ENCODE measurements at regions not wholly inside any gene's neighbourhood (a gene's known extent, or its start where the extent isn't known, plus 50 kb on each side); places are given as distances from the start of the nearest gene placed in this dataset.

DNA sequence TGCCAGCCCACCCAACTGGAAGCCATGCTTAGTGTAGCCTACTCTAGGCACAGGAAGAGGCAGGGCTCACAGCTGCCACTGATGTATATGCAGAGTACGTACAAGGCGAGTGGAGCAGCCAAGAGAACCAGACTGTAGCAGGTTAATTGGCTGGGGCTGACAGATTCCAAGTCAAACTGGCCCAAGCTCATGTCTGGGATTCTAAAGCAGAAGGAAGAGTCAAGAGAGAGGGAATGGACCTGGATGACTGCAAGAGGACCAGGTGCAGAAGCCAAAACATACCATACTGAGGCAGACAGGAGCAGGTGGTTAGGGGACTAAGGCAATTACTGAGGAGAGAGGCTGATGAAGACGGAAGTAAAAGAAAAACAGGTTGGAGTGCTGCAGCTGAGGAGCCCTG lies 51.3 kb upstream of the LRRN2 start:
- no peak overlapping the region for H3K4me3 Mint-ChIP-seq
- H3K27ac Mint-ChIP-seq: no peak overlapping the region

GRCh38 chr1:204738506-204738905 lies 53.0 kb upstream of the LRRN2 start:
- Mint-ChIP-seq H3K9me3 (peaks cover 12% of the 10 kb centered on the region), H3K27ac (no peak overlapping the region), H3K27me3 (peaks cover 22% of the 10 kb centered on the region), H3K4me1 (no peaks in the 10 kb centered on the region), H3K4me3 (no peak overlapping the region), H3K36me3 (peaks cover 5% of the 10 kb centered on the region)
- DNase-seq (ENCODE audit: low spot score in 2 of 2): no peak
- ATAC-seq (ENCODE audit: low read depth): no peak

More for the DNA sequence above, 51.3 kb upstream of the LRRN2 start:
- Mint-ChIP-seq H3K4me1 (no peaks in the 10 kb centered on the region), H3K36me3 (peaks cover 5% of the 10 kb centered on the region), H3K27me3 (peaks cover 21% of the 10 kb centered on the region), H3K9me3 (peaks cover 12% of the 10 kb centered on the region)
- ATAC-seq (ENCODE audit: low read depth): no peak
- DNase-seq (ENCODE audit: low spot score in 2 of 2): no peak

GRCh38 chr1:204740354-204740753 lies 54.8 kb upstream of the LRRN2 start:
- Mint-ChIP-seq H3K9me3 (peaks cover 12% of the 10 kb centered on the region), H3K4me3 (no peak overlapping the region), H3K27ac (no peak overlapping the region), H3K4me1 (no peaks in the 10 kb centered on the region), H3K27me3 (peaks cover 18% of the 10 kb centered on the region), H3K36me3 (peaks cover 5% of the 10 kb centered on the region)
- ATAC-seq (ENCODE audit: low read depth) (no peak), DNase-seq (ENCODE audit: low spot score in 2 of 2) (no peak)

GRCh38 chr1:204741440-204741839 lies 55.9 kb upstream of the LRRN2 start:
- no peak for DNase-seq (ENCODE audit: low spot score in 2 of 2)
- Mint-ChIP-seq H3K27me3 (peaks cover 18% of the 10 kb centered on the region), H3K27ac (no peak overlapping the region), H3K4me1 (no peaks in the 10 kb centered on the region), H3K4me3 (no peak overlapping the region), H3K36me3 (peaks cover 5% of the 10 kb centered on the region), H3K9me3 (peaks cover 12% of the 10 kb centered on the region)
- ATAC-seq (ENCODE audit: low read depth): no peak

DNA sequence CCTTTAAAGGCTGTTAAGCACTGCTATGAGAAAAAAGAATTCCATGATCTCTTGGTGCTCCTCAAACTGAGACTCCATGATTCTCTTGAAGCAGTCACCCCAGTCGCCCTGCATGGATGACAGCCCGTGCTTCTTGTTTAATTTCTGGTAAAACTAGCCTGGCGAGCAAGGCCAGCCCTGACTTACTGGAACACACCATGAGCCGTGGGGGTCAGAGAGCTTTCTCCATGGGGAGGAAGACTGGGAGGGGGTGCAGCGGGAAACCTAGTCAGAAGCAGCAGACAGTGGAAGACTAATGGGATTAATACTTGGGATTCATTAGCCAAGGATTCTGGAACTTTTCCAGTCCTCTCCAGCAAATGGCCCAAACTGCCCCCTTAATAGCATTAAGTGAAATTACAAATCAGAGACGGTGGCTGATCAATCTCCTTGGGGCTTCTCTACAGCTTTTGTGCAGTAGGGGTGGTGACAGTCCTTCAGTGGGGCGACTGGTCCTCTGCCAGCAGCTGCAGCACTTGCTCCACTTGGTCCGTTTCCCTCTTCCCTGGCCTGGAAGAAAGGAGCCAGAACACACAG lies 57.2 kb upstream of the LRRN2 start:
- no peak for DNase-seq (ENCODE audit: low spot score in 2 of 2)
- no peaks in the 10 kb centered on the region for H3K4me1 Mint-ChIP-seq
- no peak for ATAC-seq (ENCODE audit: low read depth)
- no peak overlapping the region for H3K4me3 Mint-ChIP-seq
- no peak overlapping the region for H3K27ac Mint-ChIP-seq
- H3K27me3 Mint-ChIP-seq: peaks cover 15% of the 10 kb centered on the region
- H3K9me3 Mint-ChIP-seq: peaks cover 5% of the 10 kb centered on the region
- H3K36me3 Mint-ChIP-seq: peaks cover 2% of the 10 kb centered on the region

GRCh38 chr1:204744107-204744779 lies 58.7 kb upstream of the LRRN2 start:
- H3K27ac Mint-ChIP-seq: no peak overlapping the region
- DNase-seq (ENCODE audit: low spot score in 2 of 2): no peak
- no peak overlapping the region for H3K4me3 Mint-ChIP-seq
- no peak for ATAC-seq (ENCODE audit: low read depth)
- peaks cover 14% of the 10 kb centered on the region for H3K27me3 Mint-ChIP-seq
- no peaks in the 10 kb centered on the region for H3K4me1 Mint-ChIP-seq
- H3K36me3 Mint-ChIP-seq: no peaks in the 10 kb centered on the region
- peaks cover 2% of the 10 kb centered on the region for H3K9me3 Mint-ChIP-seq

GRCh38 chr1:204746838-204747442 lies 61.4 kb upstream of the LRRN2 start:
- Mint-ChIP-seq H3K36me3 (no peaks in the 10 kb centered on the region), H3K4me3 (no peak overlapping the region), H3K27ac (no peak overlapping the region), H3K27me3 (peaks cover 16% of the 10 kb centered on the region), H3K4me1 (no peaks in the 10 kb centered on the region), H3K9me3 (no peaks in the 10 kb centered on the region)
- peak; percentile 53 to 63 for DNase-seq (ENCODE audit: low spot score in 2 of 2)
- peak; percentile 72 for ATAC-seq (ENCODE audit: low read depth)

DNA sequence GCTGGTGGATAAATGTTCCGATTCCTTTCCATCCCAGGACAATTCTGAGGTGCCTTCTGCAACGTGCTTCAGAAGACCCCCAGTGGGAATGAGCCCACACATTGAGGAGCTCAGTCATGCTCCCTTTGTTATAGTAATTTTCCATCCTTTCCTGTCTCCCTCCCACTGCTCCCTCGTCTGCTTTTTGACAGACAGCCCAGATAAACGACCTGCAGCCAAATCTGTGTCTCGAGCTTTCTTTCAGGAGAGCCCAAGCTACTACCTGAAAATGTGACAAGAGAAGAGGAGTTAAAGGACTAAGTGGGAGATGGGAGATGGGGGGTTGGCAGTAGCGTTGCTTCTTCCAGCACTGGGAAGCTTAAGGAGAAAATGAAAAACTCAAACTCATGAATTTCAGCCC lies 65.9 kb upstream of the LRRN2 start:
- H3K4me1 Mint-ChIP-seq: no peaks in the 10 kb centered on the region
- no peak overlapping the region for H3K27ac Mint-ChIP-seq
- ATAC-seq (ENCODE audit: low read depth) (no peak), DNase-seq (ENCODE audit: low spot score in 2 of 2) (no peak)
- H3K9me3 Mint-ChIP-seq: no peaks in the 10 kb centered on the region
- no peaks in the 10 kb centered on the region for H3K36me3 Mint-ChIP-seq
- H3K27me3 Mint-ChIP-seq: peaks cover 9% of the 10 kb centered on the region
- no peak overlapping the region for H3K4me3 Mint-ChIP-seq

DNA sequence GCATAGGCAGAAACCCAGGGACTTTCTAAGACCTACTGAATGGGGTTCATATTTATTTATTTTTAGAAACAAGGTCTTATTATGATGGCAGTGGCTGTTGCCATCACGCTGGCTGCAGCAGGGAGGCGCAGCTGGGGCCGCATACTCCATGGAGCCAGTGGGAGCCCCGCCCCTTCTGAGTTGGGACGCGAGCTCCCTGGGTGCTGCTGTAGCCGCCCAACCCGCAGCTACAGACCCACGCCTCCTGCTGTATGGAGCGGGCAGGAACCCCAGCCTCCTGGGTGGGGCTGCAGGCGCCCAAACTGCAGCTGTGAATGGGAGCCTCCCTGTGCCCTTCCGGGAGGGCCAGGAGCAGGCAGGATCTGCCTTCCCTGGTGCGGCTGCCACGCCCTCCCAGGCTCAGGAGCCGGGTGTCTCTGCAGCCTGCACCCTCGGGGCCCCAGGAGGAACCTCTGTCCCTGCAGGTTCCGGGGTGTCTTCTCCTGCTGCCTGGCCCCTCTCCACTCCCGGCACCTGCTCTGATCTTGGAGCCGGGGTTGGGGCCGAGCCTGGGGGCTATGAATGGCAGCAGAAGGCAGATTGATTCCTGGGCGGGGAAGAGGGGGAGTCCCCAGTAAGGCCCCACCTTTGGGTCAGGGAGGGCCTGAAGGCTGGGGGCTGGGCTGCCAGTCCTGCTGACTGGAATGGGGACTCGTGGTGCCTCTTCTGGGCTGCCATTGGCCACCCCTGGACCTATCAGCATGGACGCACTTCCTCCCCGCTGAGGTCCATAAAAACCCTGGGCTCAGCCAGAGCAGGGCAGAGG lies 66.5 kb upstream of the LRRN2 start:
- Mint-ChIP-seq H3K9me3 (no peaks in the 10 kb centered on the region), H3K36me3 (no peaks in the 10 kb centered on the region)

DNA sequence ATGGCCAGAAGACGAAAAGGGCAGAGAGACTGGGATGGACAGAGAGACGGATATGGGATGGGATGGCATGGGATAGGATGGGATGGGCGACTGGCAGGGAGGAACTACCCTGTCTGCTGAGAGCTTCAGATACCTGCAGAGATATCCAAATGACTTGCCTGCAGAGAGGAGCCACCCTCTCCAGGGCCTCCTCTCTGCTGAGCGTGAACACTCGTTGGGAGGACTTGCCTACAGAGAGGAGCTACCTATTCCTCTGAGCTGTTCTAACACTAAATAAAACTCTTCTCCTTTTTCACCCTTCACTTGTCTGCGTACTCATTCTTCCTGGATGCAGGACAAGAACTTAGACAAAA lies 67.1 kb upstream of the LRRN2 start:
- DNase-seq (ENCODE audit: low spot score in 2 of 2): no peak
- H3K27me3 Mint-ChIP-seq: peaks cover 9% of the 10 kb centered on the region
- H3K9me3 Mint-ChIP-seq: no peaks in the 10 kb centered on the region
- H3K4me1 Mint-ChIP-seq: no peaks in the 10 kb centered on the region
- ATAC-seq (ENCODE audit: low read depth): no peak
- H3K27ac Mint-ChIP-seq: no peak overlapping the region
- H3K4me3 Mint-ChIP-seq: no peak overlapping the region
- H3K36me3 Mint-ChIP-seq: no peaks in the 10 kb centered on the region

More for the DNA sequence above, 66.5 kb upstream of the LRRN2 start:
- Mint-ChIP-seq H3K4me3 (no peak overlapping the region), H3K27ac (no peak overlapping the region), H3K4me1 (no peaks in the 10 kb centered on the region), H3K27me3 (peaks cover 9% of the 10 kb centered on the region)
- no peak for ATAC-seq (ENCODE audit: low read depth)
- no peak for DNase-seq (ENCODE audit: low spot score in 2 of 2)

DNA sequence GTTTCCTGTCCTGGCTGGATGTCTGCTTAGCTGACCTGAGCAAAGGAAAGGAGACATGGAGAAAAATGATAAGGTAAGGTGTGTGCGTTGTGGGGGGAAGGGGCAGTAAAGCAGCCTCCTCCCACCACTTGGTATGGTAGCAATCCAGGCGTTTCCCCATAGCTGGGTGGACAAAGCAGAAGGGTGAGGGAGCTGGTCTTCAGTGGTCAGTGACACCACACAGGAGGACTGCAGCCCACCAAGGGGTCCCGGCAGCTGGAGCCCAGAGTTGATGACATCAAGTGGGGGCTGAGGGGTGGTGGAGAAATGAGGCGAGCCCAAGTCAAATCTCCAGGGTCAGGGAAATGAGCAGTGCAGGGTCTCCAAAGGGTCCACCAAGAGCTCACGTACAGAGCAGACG lies 69.3 kb upstream of the LRRN2 start:
- Mint-ChIP-seq H3K4me1 (no peaks in the 10 kb centered on the region), H3K4me3 (no peak overlapping the region), H3K9me3 (no peaks in the 10 kb centered on the region), H3K36me3 (no peaks in the 10 kb centered on the region), H3K27ac (no peak overlapping the region), H3K27me3 (peaks cover 5% of the 10 kb centered on the region)
- DNase-seq (ENCODE audit: low spot score in 2 of 2) (no peak), ATAC-seq (ENCODE audit: low read depth) (no peak)

DNA sequence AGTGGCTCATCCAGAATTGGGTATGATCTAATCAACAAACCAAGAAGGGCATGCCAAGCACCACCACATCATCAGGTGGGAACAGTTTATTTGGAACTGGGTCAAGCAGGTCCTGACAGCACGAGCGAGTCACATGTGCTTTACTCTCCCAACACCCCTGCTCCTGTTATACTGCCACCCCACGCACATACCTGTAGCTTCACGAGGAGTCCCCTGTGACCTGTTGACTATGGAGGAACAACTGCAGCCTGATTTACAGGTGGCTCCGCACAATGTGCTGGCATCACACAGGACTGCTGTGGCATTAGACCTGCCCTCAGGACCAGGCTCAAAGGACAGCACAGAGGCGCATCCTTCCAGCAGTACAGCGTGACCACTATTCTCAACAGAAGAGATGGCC lies 70.8 kb upstream of the LRRN2 start:
- DNase-seq (ENCODE audit: low spot score in 2 of 2) (no peak), ATAC-seq (ENCODE audit: low read depth) (no peak)
- Mint-ChIP-seq H3K9me3 (no peaks in the 10 kb centered on the region), H3K4me1 (no peaks in the 10 kb centered on the region), H3K27me3 (peaks cover 8% of the 10 kb centered on the region), H3K36me3 (no peaks in the 10 kb centered on the region), H3K27ac (no peak overlapping the region), H3K4me3 (no peak overlapping the region)

GRCh38 chr1:204756811-204757210 lies 71.3 kb upstream of the LRRN2 start:
- no peaks in the 10 kb centered on the region for H3K9me3 Mint-ChIP-seq
- no peak overlapping the region for H3K4me3 Mint-ChIP-seq
- no peaks in the 10 kb centered on the region for H3K36me3 Mint-ChIP-seq
- H3K27me3 Mint-ChIP-seq: peaks cover 8% of the 10 kb centered on the region
- no peaks in the 10 kb centered on the region for H3K4me1 Mint-ChIP-seq
- no peak overlapping the region for H3K27ac Mint-ChIP-seq
- DNase-seq (ENCODE audit: low spot score in 2 of 2) (no peak), ATAC-seq (ENCODE audit: low read depth) (no peak)

- ATAC-seq (ENCODE audit: low read depth): no peak
- H3K9me3 Mint-ChIP-seq: no peaks in the 10 kb centered on the region
- no peaks in the 10 kb centered on the region for H3K36me3 Mint-ChIP-seq
- H3K27me3 Mint-ChIP-seq: peaks cover 4% of the 10 kb centered on the region
- H3K4me3 Mint-ChIP-seq: no peak overlapping the region
- DNase-seq (ENCODE audit: low spot score in 2 of 2): no peak
- peaks cover under 1% of the 10 kb centered on the region for H3K4me1 Mint-ChIP-seq
- H3K27ac Mint-ChIP-seq: no peak overlapping the region
Measured at GRCh38 chr1:204758601-204759000, 73.1 kb upstream of the LRRN2 start.
